ENCODE measurements at regions not wholly inside any gene's neighbourhood (a gene's known extent, or its start where the extent isn't known, plus 50 kb on each side); places are given as distances from the start of the nearest gene placed in this dataset.
"Not testable (repeated sequence)": the region's sequence is repeated elsewhere in the genome, so short reads cannot be mapped to it uniquely, and the experiment has no call there.

DNA sequence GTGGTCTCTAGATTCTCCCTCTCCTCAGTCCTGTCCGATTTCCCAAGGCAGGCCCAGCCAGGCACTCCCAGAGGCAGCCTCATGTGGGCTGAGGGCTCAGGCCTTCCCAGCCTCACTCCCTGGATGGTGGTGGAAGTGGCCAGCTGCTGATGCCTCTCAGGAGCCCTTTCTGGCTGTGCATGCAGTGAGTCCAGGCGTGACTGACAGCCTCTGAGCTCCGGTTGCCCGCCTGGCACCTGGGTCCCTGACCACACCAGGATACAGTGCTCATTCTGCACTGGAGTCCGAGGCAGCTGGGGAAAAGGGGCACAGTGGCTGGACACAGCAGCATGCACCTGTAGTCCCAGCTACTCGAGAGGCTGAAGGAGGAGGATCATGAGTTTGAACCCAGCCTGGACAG is 132.6 kb downstream of the CUL2 start:
- H3K4me3 Mint-ChIP-seq: no peak overlapping the region
- no peak overlapping the region for H3K27ac Mint-ChIP-seq
- H3K27me3 Mint-ChIP-seq: no peaks in the 10 kb centered on the region
- H3K36me3 Mint-ChIP-seq: no peaks in the 10 kb centered on the region
- H3K4me1 Mint-ChIP-seq (ENCODE audit: low read depth): no peaks in the 10 kb centered on the region
- ChIA-PET CTCF (interaction anchor here (0.6 kb wide), 1 partner anchor 435 kb away, joined by 3 read pairs; no protein-coding TSS in a partner anchor), POLR2A (interaction anchor here (1.3 kb wide), 1 partner anchor 11 kb away, joined by 3 read pairs; no protein-coding TSS in a partner anchor)
- intact Hi-C loops (cut with micrococcal nuclease): no loop called here
- H3K9me3 Mint-ChIP-seq: no peaks in the 10 kb centered on the region
- DNase-seq: no peak

- ChIA-PET CTCF (no interaction called here), POLR2A (interaction anchor here (1.3 kb wide), 1 partner anchor 10 kb away, joined by 3 read pairs; no protein-coding TSS in a partner anchor)
- no peaks in the 10 kb centered on the region for H3K36me3 Mint-ChIP-seq
- H3K9me3 Mint-ChIP-seq: no peaks in the 10 kb centered on the region
- no peak for DNase-seq
- no peak overlapping the region for H3K4me3 Mint-ChIP-seq
- H3K4me1 Mint-ChIP-seq (ENCODE audit: low read depth): no peaks in the 10 kb centered on the region
- no peaks in the 10 kb centered on the region for H3K27me3 Mint-ChIP-seq
- intact Hi-C loops (cut with micrococcal nuclease): no loop called here
- no peak overlapping the region for H3K27ac Mint-ChIP-seq
Observed at GRCh38 chr10:34956756-34957155, 133.4 kb downstream of the CUL2 start.

- DNase-seq: no peak
- no peak overlapping the region for H3K4me3 Mint-ChIP-seq
- H3K36me3 Mint-ChIP-seq: no peaks in the 10 kb centered on the region
- intact Hi-C loops (cut with micrococcal nuclease): no loop called here
- H3K27me3 Mint-ChIP-seq: no peaks in the 10 kb centered on the region
- H3K27ac Mint-ChIP-seq: no peak overlapping the region
- CTCF ChIA-PET: no interaction called here
- no peaks in the 10 kb centered on the region for H3K9me3 Mint-ChIP-seq
- H3K4me1 Mint-ChIP-seq (ENCODE audit: low read depth): peaks cover 3% of the 10 kb centered on the region
- POLR2A ChIA-PET: no interaction called here
Observed at GRCh38 chr10:34955391-34955790, 134.8 kb downstream of the CUL2 start.

- intact Hi-C loops (cut with micrococcal nuclease): no loop called here
- Mint-ChIP-seq H3K4me3 (no peak overlapping the region), H3K4me1 (ENCODE audit: low read depth) (peaks cover 3% of the 10 kb centered on the region), H3K27me3 (no peaks in the 10 kb centered on the region), H3K9me3 (no peaks in the 10 kb centered on the region), H3K36me3 (no peaks in the 10 kb centered on the region), H3K27ac (no peak overlapping the region)
- CTCF ChIA-PET: interaction anchor here (0.7 kb wide), 1 partner anchor 120 kb away, joined by 4 read pairs; no protein-coding TSS in a partner anchor
- no peak for DNase-seq
- POLR2A ChIA-PET: no interaction called here
Observed at GRCh38 chr10:34954142-34954541, 136.0 kb downstream of the CUL2 start.

- POLR2A ChIA-PET; H3K4me3 Mint-ChIP-seq; H3K4me1 Mint-ChIP-seq (ENCODE audit: low read depth); intact Hi-C loops (cut with micrococcal nuclease); H3K27me3 Mint-ChIP-seq; H3K27ac Mint-ChIP-seq; CTCF ChIA-PET; H3K36me3 Mint-ChIP-seq; H3K9me3 Mint-ChIP-seq: not testable (repeated sequence)
- peak; percentile 69 for DNase-seq
Observed at GRCh38 chr10:34951263-34951887, 136.3 kb upstream of the PARD3 start.

DNA sequence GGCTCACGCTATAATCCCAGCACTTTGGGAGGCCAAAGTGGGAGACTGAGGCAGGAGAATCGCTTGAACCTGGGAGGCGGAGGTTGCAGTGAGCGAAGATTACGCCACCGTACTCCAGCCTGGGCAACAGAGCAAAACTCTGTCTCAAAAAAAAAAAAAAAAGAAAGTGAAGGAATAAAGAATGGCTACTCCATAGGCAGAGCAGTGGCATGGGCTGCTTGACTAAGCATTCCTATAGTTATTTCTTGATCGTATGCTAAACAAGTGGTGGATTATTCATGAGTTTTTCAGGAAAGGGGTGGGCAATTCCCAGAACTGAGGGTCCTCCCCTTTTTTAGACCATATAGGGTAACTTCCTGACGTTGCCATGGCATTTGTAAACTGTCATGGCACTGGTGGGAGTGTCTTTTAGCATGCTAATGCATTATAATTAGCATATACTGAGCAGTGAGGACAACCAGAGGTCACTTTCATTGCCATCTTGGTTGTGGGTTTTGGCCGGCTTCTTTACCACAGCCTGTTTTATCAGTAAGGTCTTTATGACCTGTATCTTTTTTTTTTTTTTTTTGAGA is 130.9 kb upstream of the PARD3 start:
- H3K4me1 Mint-ChIP-seq (ENCODE audit: low read depth); H3K9me3 Mint-ChIP-seq: not testable (repeated sequence)

DNA sequence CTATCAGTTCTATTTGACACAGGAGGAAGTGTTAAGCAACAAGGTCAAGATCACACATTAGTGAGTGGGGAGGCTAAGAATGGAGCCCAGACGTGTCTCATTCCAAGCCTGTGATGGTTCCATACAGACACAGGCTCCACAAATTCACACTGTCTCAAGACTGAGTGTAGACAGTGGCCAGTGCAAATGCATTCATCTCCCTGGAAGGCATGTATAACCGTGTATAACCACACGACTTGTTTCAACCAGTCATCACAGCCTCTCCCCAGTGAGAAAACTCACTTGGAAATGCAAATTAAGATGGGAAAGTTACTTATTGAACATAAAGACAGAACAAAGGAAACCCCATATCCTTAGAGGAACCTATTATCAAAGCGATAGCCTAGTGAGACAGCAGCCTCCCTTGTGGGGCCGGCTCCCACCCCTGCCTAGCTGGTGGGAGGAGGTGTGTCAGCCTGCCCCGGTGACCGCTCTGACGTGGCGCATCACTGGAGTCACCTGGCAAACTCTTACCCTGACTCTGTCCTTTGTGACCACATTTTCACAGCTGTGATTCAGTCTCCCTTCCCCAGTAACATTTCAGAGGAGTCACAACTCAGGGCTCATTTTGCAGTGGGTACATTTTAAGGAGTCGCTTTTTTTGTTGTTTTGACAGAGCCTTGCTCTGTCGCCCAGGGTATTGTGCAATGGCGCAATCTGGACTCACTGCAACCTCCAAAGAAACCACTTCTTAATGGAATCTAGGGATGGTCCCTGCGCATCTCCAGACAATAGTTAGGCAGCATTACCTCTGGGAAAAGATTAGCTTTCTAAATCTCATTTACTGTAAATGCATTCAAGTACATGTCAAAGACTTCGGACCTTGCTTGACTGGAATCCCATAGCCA is 126.6 kb upstream of the PARD3 start:
- DNase-seq: peak; percentile 10
- intact Hi-C loops (cut with micrococcal nuclease): no loop called here
- ChIA-PET CTCF (no interaction called here), POLR2A (no interaction called here)
- Mint-ChIP-seq H3K36me3 (no peaks in the 10 kb centered on the region), H3K9me3 (no peaks in the 10 kb centered on the region), H3K4me3 (no peak overlapping the region), H3K27me3 (peaks cover 4% of the 10 kb centered on the region), H3K27ac (no peak overlapping the region), H3K4me1 (ENCODE audit: low read depth) (no peaks in the 10 kb centered on the region)

More for the DNA sequence above, 130.9 kb upstream of the PARD3 start:
- POLR2A ChIA-PET: interaction anchor here (1.4 kb wide), 1 partner anchor 11 kb away, joined by 3 read pairs; no protein-coding TSS in a partner anchor
- H3K4me3 Mint-ChIP-seq; DNase-seq; H3K36me3 Mint-ChIP-seq; CTCF ChIA-PET; H3K27ac Mint-ChIP-seq; H3K27me3 Mint-ChIP-seq; intact Hi-C loops (cut with micrococcal nuclease): not testable (repeated sequence)

DNA sequence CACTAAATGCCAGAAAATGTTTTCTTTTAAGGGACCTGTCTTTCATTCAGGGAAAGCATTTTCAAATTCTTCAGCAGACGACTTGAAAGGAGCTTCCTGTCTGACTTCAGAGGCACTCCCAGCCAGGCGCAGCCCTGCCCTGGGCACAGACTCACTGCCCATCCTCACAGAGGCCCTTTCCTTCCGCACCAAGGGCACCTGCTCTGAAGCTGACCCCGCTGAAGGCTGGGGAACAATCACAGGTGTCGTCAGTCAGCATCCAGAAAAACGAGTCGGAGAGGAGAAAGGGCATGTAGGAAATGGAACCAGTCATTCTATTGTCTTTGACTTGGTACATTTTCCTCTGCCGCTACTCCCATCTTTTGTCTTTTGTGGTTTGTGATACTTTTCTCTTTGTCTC is 125.3 kb upstream of the PARD3 start:
- no peak for DNase-seq
- intact Hi-C loops (cut with micrococcal nuclease): no loop called here
- Mint-ChIP-seq H3K27ac (no peak overlapping the region), H3K4me3 (no peak overlapping the region), H3K36me3 (no peaks in the 10 kb centered on the region), H3K27me3 (peaks cover 3% of the 10 kb centered on the region), H3K4me1 (ENCODE audit: low read depth) (no peaks in the 10 kb centered on the region), H3K9me3 (no peaks in the 10 kb centered on the region)
- CTCF ChIA-PET: no interaction called here
- POLR2A ChIA-PET: no interaction called here

DNA sequence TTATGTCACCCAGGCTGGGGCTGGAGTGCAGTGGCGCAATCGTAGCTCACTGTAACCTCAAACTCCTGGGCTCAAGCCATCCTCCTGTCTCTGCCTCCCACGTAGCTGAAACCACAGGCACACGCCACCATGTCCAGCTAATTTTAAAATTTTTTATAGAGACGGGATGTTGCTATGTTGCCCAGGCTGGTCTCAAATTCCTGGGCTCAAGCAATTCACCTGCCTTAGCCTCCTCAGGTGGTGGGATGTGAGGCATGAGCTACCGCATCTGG is 123.2 kb upstream of the PARD3 start:
- POLR2A ChIA-PET: no interaction called here

DNA sequence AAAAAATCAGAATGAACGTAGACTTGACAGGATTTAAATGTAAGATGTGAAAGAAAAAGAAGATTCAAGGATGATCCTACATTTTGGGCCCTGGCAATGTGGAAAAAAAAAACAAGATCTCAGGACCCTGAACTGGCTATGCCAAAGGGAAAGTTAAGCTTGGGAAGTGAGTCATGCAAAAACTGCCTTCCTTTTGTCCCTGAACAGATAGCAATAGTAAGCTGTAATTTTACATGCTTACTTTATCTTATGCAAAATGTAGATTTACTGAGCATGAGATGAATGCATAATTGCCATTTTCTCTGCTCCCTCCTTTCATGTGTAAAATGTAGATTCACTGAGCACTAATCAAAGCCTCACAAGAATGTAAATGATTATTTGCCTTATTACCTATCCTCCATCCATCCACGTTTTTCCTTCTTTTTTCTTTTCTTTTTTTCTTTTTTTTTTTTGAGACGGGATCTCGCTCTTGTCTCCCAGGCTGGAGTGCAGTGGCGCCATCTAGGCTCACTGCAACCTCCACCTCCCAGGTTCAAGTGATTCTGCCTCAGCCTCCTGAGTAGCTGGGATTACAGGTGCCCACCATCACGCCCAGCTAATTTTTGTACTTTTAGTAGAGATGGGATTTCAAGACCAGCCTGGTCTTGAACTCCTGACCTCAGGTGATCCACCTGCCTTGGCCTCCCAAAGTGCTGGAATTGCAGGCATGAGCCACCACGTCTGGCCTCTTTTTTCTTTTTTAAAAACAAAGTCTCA is 122.7 kb upstream of the PARD3 start:
- intact Hi-C loops (cut with micrococcal nuclease); H3K36me3 Mint-ChIP-seq; DNase-seq; H3K4me1 Mint-ChIP-seq (ENCODE audit: low read depth); H3K4me3 Mint-ChIP-seq; H3K27ac Mint-ChIP-seq; H3K27me3 Mint-ChIP-seq; POLR2A ChIA-PET; H3K9me3 Mint-ChIP-seq: not testable (repeated sequence)
- CTCF ChIA-PET: interaction anchor here (0.6 to 1.9 kb wide), 5 partner anchors 9 to 644 kb away, joined by 3 to 5 read pairs (median 4); no protein-coding TSS in a partner anchor

More for the DNA sequence above, 123.2 kb upstream of the PARD3 start:
- no peaks in the 10 kb centered on the region for H3K36me3 Mint-ChIP-seq
- no peak for DNase-seq
- H3K27me3 Mint-ChIP-seq: peaks cover 2% of the 10 kb centered on the region
- intact Hi-C loops (cut with micrococcal nuclease): no loop called here
- no peaks in the 10 kb centered on the region for H3K4me1 Mint-ChIP-seq (ENCODE audit: low read depth)
- no peaks in the 10 kb centered on the region for H3K9me3 Mint-ChIP-seq
- no peak overlapping the region for H3K4me3 Mint-ChIP-seq
- H3K27ac Mint-ChIP-seq: no peak overlapping the region
- CTCF ChIA-PET: interaction anchor here (0.9 to 1.9 kb wide), 3 partner anchors 9 to 282 kb away, joined by 4 to 5 read pairs (median 4); no protein-coding TSS in a partner anchor

DNA sequence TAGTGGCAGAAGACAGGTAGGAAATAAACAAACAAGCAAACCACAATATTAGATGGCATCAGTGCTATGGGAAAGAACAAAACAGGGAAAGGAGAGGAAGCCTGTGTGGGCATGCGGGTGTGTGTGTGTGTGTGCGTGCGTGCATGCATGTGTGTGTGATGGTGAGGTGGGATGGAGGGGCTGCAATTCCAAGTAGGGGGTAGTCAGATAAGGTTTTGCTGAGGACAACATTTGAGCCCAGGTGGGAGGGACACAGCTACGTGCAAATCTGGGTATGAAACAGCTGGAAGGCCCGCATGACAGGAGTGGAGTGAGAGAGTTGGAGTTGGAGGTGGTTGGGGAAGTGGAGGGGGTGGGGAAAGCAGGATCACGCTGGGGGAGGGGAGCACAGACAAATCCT is 121.0 kb upstream of the PARD3 start:
- Mint-ChIP-seq H3K4me3 (no peak overlapping the region), H3K27ac (no peak overlapping the region), H3K4me1 (ENCODE audit: low read depth) (no peaks in the 10 kb centered on the region), H3K36me3 (no peaks in the 10 kb centered on the region), H3K27me3 (no peaks in the 10 kb centered on the region), H3K9me3 (no peaks in the 10 kb centered on the region)
- DNase-seq: no peak
- intact Hi-C loops (cut with micrococcal nuclease): no loop called here
- ChIA-PET POLR2A (no interaction called here), CTCF (no interaction called here)

DNA sequence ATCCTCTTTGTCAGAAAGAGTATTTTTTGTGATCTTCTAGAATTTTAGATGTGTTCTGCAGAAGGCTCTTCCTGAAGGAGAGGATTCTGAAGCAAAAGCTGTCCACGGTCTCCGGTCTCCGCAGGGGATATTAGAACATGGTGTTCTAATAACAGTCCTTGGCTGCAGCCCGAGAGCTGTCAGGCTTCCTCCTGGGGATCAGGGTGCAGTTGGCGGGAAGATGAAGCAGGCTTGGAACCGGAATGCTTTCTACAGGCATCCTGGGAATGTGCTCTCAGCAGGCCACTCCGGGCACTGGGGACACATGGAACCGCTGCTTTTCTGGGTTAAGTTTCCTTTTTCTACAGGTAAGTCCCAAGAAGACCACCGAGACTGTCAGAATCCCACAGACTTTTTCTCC is 118.6 kb upstream of the PARD3 start:
- H3K4me3 Mint-ChIP-seq: no peak overlapping the region
- H3K9me3 Mint-ChIP-seq: no peaks in the 10 kb centered on the region
- intact Hi-C loops (cut with micrococcal nuclease): no loop called here
- no peak for DNase-seq
- ChIA-PET CTCF (no interaction called here), POLR2A (no interaction called here)
- H3K27ac Mint-ChIP-seq: no peak overlapping the region
- H3K4me1 Mint-ChIP-seq (ENCODE audit: low read depth): no peaks in the 10 kb centered on the region
- H3K27me3 Mint-ChIP-seq: peaks cover 1% of the 10 kb centered on the region
- no peaks in the 10 kb centered on the region for H3K36me3 Mint-ChIP-seq

Measured in activated CD4-positive, alpha-beta memory T cell treated with anti-CD3 and anti-CD28 coated beads for 36 hours (primary cell).